ENCODE measurements at regions not wholly inside any gene's neighbourhood (a gene's known extent, or its start where the extent isn't known, plus 50 kb on each side); places are given as distances from the start of the nearest gene placed in this dataset.

GRCh38 chr5:36741128-36741527 lies 134.7 kb downstream of the SLC1A3 start:
- TF ChIP-seq CTCF (IDR thresholded peaks at IDR 0.05; ENCODE audit: low read length) (no peak), EZH2 (IDR thresholded peaks at IDR 0.05; ENCODE audit: borderline replicate concordance, low read length) (no peak)
